ENCODE measurements at regions not wholly inside any gene's neighbourhood (a gene's known extent, or its start where the extent isn't known, plus 50 kb on each side); places are given as distances from the start of the nearest gene placed in this dataset.

GRCh38 chr10:8300925-8301324 lies 246.4 kb downstream of the GATA3 start:
- Histone ChIP-seq H3K4me1 (peaks cover 20% of the 10 kb centered on the region), H3K27me3 (peaks cover 12% of the 10 kb centered on the region), H2AFZ (replicated peaks) (no peak overlapping the region), H3F3A (ENCODE audit: low read depth) (no peaks in the 10 kb centered on the region), H3K36me3 (no peaks in the 10 kb centered on the region), H3K27ac (no peak overlapping the region), H3K79me2 (ENCODE audit: low read depth) (no peaks in the 10 kb centered on the region), H3K4me3 (no peak overlapping the region), H3K9ac (no peak overlapping the region), H3K9me3 (ENCODE audit: low read depth) (no peaks in the 10 kb centered on the region), H3K4me2 (no peak overlapping the region), H4K20me1 (ENCODE audit: low read depth) (no peaks in the 10 kb centered on the region)
- Mint-ChIP-seq H3K27me3 (ENCODE audit: insufficient read depth, low read depth) (no peaks in the 10 kb centered on the region), H3K4me1 (peaks cover 4% of the 10 kb centered on the region), H3K9me3 (no peaks in the 10 kb centered on the region), H3K4me3 (no peak overlapping the region), H3K27ac (no peak overlapping the region), H3K36me3 (no peaks in the 10 kb centered on the region)
- TF ChIP-seq EZH2phosphoT487 (IDR thresholded peaks at IDR 0.05) (no peak), EZH2 (IDR thresholded peaks at IDR 0.05) (no peak), CTCF (IDR thresholded peaks at IDR 0.05) (no peak)
- no peak for DNase-seq (ENCODE audit: low spot score)

- no peak overlapping the region for H3K4me3 Mint-ChIP-seq
- H3K4me3 ChIP-seq: no peak overlapping the region
- no peaks in the 10 kb centered on the region for H3F3A ChIP-seq (ENCODE audit: low read depth)
- H3K4me2 ChIP-seq: no peak overlapping the region
- TF ChIP-seq EZH2phosphoT487 (IDR thresholded peaks at IDR 0.05): no peak
- no peak for TF ChIP-seq CTCF (IDR thresholded peaks at IDR 0.05)
- H3K4me1 Mint-ChIP-seq: peaks cover 8% of the 10 kb centered on the region
- H4K20me1 ChIP-seq (ENCODE audit: low read depth): no peaks in the 10 kb centered on the region
- H3K27me3 ChIP-seq: peaks cover 8% of the 10 kb centered on the region
- H3K27ac ChIP-seq: no peak overlapping the region
- H3K36me3 ChIP-seq: no peaks in the 10 kb centered on the region
- no peaks in the 10 kb centered on the region for H3K9me3 Mint-ChIP-seq
- peaks cover 16% of the 10 kb centered on the region for H3K4me1 ChIP-seq
- no peak for DNase-seq (ENCODE audit: low spot score)
- H3K9me3 ChIP-seq (ENCODE audit: low read depth): no peaks in the 10 kb centered on the region
- no peaks in the 10 kb centered on the region for H3K27me3 Mint-ChIP-seq (ENCODE audit: insufficient read depth, low read depth)
- H3K27ac Mint-ChIP-seq: no peak overlapping the region
- H3K79me2 ChIP-seq (ENCODE audit: low read depth): no peaks in the 10 kb centered on the region
- no peak overlapping the region for H3K9ac ChIP-seq
- H2AFZ ChIP-seq (replicated peaks): no peak overlapping the region
- no peaks in the 10 kb centered on the region for H3K36me3 Mint-ChIP-seq
These were observed 246.8 kb downstream of the GATA3 start for GRCh38 chr10:8301333-8301732.

- Histone ChIP-seq H3K4me1 (peaks cover 11% of the 10 kb centered on the region), H3K27ac (no peak overlapping the region), H3K36me3 (no peaks in the 10 kb centered on the region), H3F3A (ENCODE audit: low read depth) (no peaks in the 10 kb centered on the region), H3K9ac (no peak overlapping the region), H3K4me3 (no peak overlapping the region), H3K9me3 (ENCODE audit: low read depth) (no peaks in the 10 kb centered on the region), H3K79me2 (ENCODE audit: low read depth) (no peaks in the 10 kb centered on the region), H4K20me1 (ENCODE audit: low read depth) (no peaks in the 10 kb centered on the region), H2AFZ (replicated peaks) (no peak overlapping the region), H3K27me3 (peaks cover 7% of the 10 kb centered on the region), H3K4me2 (no peak overlapping the region)
- H3K9me3 Mint-ChIP-seq: no peaks in the 10 kb centered on the region
- no peaks in the 10 kb centered on the region for H3K27me3 Mint-ChIP-seq (ENCODE audit: insufficient read depth, low read depth)
- peaks cover 11% of the 10 kb centered on the region for H3K4me1 Mint-ChIP-seq
- H3K4me3 Mint-ChIP-seq: no peak overlapping the region
- TF ChIP-seq CTCF (IDR thresholded peaks at IDR 0.05) (no peak), EZH2 (IDR thresholded peaks at IDR 0.05) (no peak), EZH2phosphoT487 (IDR thresholded peaks at IDR 0.05) (no peak)
- no peak for DNase-seq (ENCODE audit: low spot score)
- no peak overlapping the region for H3K27ac Mint-ChIP-seq
- H3K36me3 Mint-ChIP-seq: no peaks in the 10 kb centered on the region
These were observed 247.3 kb downstream of the GATA3 start for GRCh38 chr10:8301831-8302230.

- no peak overlapping the region for H3K4me3 Mint-ChIP-seq
- no peaks in the 10 kb centered on the region for H3K9me3 Mint-ChIP-seq
- H4K20me1 ChIP-seq (ENCODE audit: low read depth): no peaks in the 10 kb centered on the region
- no peaks in the 10 kb centered on the region for H3K36me3 ChIP-seq
- no peak for TF ChIP-seq CTCF (IDR thresholded peaks at IDR 0.05)
- no peak for TF ChIP-seq EZH2phosphoT487 (IDR thresholded peaks at IDR 0.05)
- TF ChIP-seq EZH2 (IDR thresholded peaks at IDR 0.05): no peak
- peaks cover 11% of the 10 kb centered on the region for H3K4me1 ChIP-seq
- no peak overlapping the region for H3K27ac ChIP-seq
- no peak overlapping the region for H3K4me2 ChIP-seq
- H3K36me3 Mint-ChIP-seq: no peaks in the 10 kb centered on the region
- H3F3A ChIP-seq (ENCODE audit: low read depth): no peaks in the 10 kb centered on the region
- no peak overlapping the region for H3K4me3 ChIP-seq
- no peak for DNase-seq (ENCODE audit: low spot score)
- peaks cover 16% of the 10 kb centered on the region for H3K4me1 Mint-ChIP-seq
- H3K27me3 ChIP-seq: peaks cover 5% of the 10 kb centered on the region
- no peaks in the 10 kb centered on the region for H3K9me3 ChIP-seq (ENCODE audit: low read depth)
- no peaks in the 10 kb centered on the region for H3K79me2 ChIP-seq (ENCODE audit: low read depth)
- H3K27ac Mint-ChIP-seq: no peak overlapping the region
- no peak overlapping the region for H2AFZ ChIP-seq (replicated peaks)
- no peak overlapping the region for H3K9ac ChIP-seq
- H3K27me3 Mint-ChIP-seq (ENCODE audit: insufficient read depth, low read depth): no peaks in the 10 kb centered on the region
These were observed 248.1 kb downstream of the GATA3 start for GRCh38 chr10:8302565-8302964.

All from neural progenitor cell (in vitro differentiated cells).